Left kidney (tissue), 1 donor: ENCODE measurements at regions not wholly inside any gene's neighbourhood (a gene's known extent, or its start where the extent isn't known, plus 50 kb on each side); places are given as distances from the start of the nearest gene placed in this dataset.
A peak's percentile ranks its signal among the peaks of the same experiment; 100 is the strongest.

Experiments
- DNase-seq: peaks from one replicate; pipeline ENCODE4 v3.0.0-alpha.2; 2013

GRCh38 chr14:100638211-100638855 is 51.1 kb upstream of the BEGAIN start:
- DNase-seq, result no peak

GRCh38 chr14:100639280-100639679 is 52.1 kb upstream of the BEGAIN start:
- DNase-seq, result no peak

GRCh38 chr14:100640471-100641273 is 53.5 kb upstream of the BEGAIN start:
- no peak for DNase-seq

- no peak for DNase-seq
Observed at GRCh38 chr14:100641274-100641860, 54.1 kb upstream of the BEGAIN start.

GRCh38 chr14:100643426-100643825 is 56.2 kb upstream of the BEGAIN start:
- no peak for DNase-seq

- no peak for DNase-seq
Observed at GRCh38 chr14:100644383-100644782, 57.2 kb upstream of the BEGAIN start.

GRCh38 chr14:100644784-100645183 is 57.6 kb upstream of the BEGAIN start:
- no peak for DNase-seq

- DNase-seq, result peak; percentile 74
Observed at GRCh38 chr14:100645196-100645981, 58.2 kb upstream of the BEGAIN start.

GRCh38 chr14:100645982-100646314 is 58.7 kb upstream of the BEGAIN start:
- DNase-seq, result no peak

GRCh38 chr14:100648474-100649172 is 61.4 kb upstream of the BEGAIN start:
- DNase-seq, result no peak

- no peak for DNase-seq
Observed at GRCh38 chr14:100649173-100649519, 61.9 kb upstream of the BEGAIN start.

- no peak for DNase-seq
Observed at GRCh38 chr14:100651999-100652508, 64.8 kb upstream of the BEGAIN start.

GRCh38 chr14:100652744-100653143 is 65.5 kb upstream of the BEGAIN start:
- no peak for DNase-seq

- DNase-seq, result no peak
Observed at GRCh38 chr14:100653409-100653808, 66.2 kb upstream of the BEGAIN start.

GRCh38 chr14:100654025-100654813 is 67.0 kb upstream of the BEGAIN start:
- DNase-seq, result no peak

GRCh38 chr14:100654814-100655740 is 67.9 kb upstream of the BEGAIN start:
- no peak for DNase-seq

- no peak for DNase-seq
Observed at GRCh38 chr14:100655741-100656085, 68.5 kb upstream of the BEGAIN start.

- no peak for DNase-seq
Observed at GRCh38 chr14:100656996-100657395, 69.7 kb upstream of the DLK1 start.

GRCh38 chr14:100657780-100658179 is 68.9 kb upstream of the DLK1 start:
- no peak for DNase-seq
